Pancreas (tissue), 10 donors: ENCODE measurements at regions not wholly inside any gene's neighbourhood (a gene's known extent, or its start where the extent isn't known, plus 50 kb on each side); places are given as distances from the start of the nearest gene placed in this dataset.

Experiments
- ATAC-seq, 4 donors: fragments of 200-7000 bp; cut with Tn5 transposase; one replicate each; pipeline versions ENCODE4 v1.8.0 to v1.9.1; 2020; ENCODE audit warnings: mild to moderate bottlenecking in 4 of 4, moderate library complexity in 4 of 4
- DNase-seq, 6 donors: peaks; one replicate each; pipeline ENCODE4 v3.0.0-alpha.2; 2020
- FAIRE-seq: peaks from 2 replicates; lab custom pipeline; 2012; peaks lifted over from hg19 to GRCh38; lab: Jason Lieb, UNC
- H3K27ac ChIP-seq, 4 donors: fragments of 200-600 bp; sonication (generic); 1 replicate in 3 of 4; 2 replicates in 1 of 4; pipeline versions ENCODE4 v1.5.0 to v1.8.0; 2020
- H3K27me3 ChIP-seq, 4 donors: fragments of 200-600 bp; one replicate each; pipeline ENCODE4 v1.8.0; 2021
- H3K36me3 ChIP-seq, 3 donors: fragments of 200-600 bp; sonication (generic) in 1 of 3; one replicate each; pipeline versions ENCODE4 v1.5.0 to v1.8.0; 2020 to 2021
- H3K4me1 ChIP-seq, 3 donors: fragments of 200-600 bp; one replicate each; pipeline ENCODE4 v1.8.0; 2021
- H3K4me3 ChIP-seq, 4 donors: fragments of 200-600 bp; sonication (generic) in 2 of 4; one replicate each; pipeline versions ENCODE4 v1.5.0 to v1.8.0; 2020 to 2021
- H3K9me3 ChIP-seq, 4 donors: fragments of 200-600 bp; one replicate each; pipeline ENCODE4 v1.8.0; 2021
- WGBS, 2 donors: extraction: QIAGEN DNeasy Blood & Tissue Kit; methylation state at CpG; one replicate each; pipeline ENCODE4 v1.1.7; 2013; 5-methylcytosine and 5-hydroxymethylcytosine counted together
- intact Hi-C, 3 donors: fragments of 100-400 bp; cut with DNase I; formaldehyde crosslinking; loops; one replicate each; pipeline versions ENCODE4 v1.11.1 to v1.14.2; 2022
- TF ChIP-seq, protein P1 (sequence below), 4 donors: fragments of 200-600 bp; sonication (generic) in 3 of 4; IDR thresholded peaks; one replicate each; pipeline versions ENCODE4 v1.5.0 to v1.8.0; 2021; ENCODE audit warnings: antibody characterized with exemption in 4 of 4
- donor health status: healthy with polysubstance abuse.
- donor health status: DM: no; HTN: no; CAD: no; lungs with moderate emphysema.
- donor health status: DM: no; HTN: no; CAD: no.
- donor health status: control.
- donor health status: control.
- donor health status: Bipolar disorder and iron deficiency.
- donor health status: DM: yes; HTN: yes; CAD: no.
- donor health status: DM: no; HTN: no; CAD: no.
- donor health status: DM: no; HTN: no; CAD: no.
- donor health status: DM: yes; HTN: yes; CAD: no.

DNA sequence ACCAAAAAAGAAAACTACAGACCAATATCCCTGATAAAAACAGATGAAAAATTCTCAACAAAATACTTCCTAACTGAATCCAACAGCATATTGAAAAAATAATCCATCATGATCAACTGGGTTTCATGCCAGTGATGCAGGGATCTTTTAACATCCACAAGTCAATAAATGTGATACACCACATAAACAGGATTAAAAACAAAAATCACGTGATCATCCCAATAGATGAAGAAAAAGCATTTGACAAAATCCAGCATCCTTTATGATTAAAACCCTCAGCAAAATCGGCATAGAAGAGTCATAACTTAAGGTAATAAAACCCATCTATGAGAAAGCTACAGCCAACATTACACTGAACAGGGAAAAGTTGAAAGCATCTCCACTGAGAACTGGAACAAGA is 107.5 kb downstream of the DCLK3 start:
- intact Hi-C loops: no loop called here
- Histone ChIP-seq H3K27ac (no peak overlapping the region), H3K4me1 (no peaks in the 10 kb centered on the region), H3K4me3 (no peak overlapping the region), H3K9me3 (no peaks in the 10 kb centered on the region), H3K36me3 (no peaks in the 10 kb centered on the region), H3K27me3 (peaks cover 0 to 3% (median 0%) of the 10 kb centered on the region in 4 donors)
- TF ChIP-seq, protein P1, sequence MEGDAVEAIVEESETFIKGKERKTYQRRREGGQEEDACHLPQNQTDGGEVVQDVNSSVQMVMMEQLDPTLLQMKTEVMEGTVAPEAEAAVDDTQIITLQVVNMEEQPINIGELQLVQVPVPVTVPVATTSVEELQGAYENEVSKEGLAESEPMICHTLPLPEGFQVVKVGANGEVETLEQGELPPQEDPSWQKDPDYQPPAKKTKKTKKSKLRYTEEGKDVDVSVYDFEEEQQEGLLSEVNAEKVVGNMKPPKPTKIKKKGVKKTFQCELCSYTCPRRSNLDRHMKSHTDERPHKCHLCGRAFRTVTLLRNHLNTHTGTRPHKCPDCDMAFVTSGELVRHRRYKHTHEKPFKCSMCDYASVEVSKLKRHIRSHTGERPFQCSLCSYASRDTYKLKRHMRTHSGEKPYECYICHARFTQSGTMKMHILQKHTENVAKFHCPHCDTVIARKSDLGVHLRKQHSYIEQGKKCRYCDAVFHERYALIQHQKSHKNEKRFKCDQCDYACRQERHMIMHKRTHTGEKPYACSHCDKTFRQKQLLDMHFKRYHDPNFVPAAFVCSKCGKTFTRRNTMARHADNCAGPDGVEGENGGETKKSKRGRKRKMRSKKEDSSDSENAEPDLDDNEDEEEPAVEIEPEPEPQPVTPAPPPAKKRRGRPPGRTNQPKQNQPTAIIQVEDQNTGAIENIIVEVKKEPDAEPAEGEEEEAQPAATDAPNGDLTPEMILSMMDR (IDR thresholded peaks at IDR 0.05): no peak
- ATAC-seq: no peak
- 47 to 60% methylated on average over 2 of the region's 2 CpGs for WGBS, 2 donors
- no peak for DNase-seq
- FAIRE-seq: no peak

GRCh38 chr3:36653095-36653494 is 111.3 kb downstream of the DCLK3 start:
- ATAC-seq (no peak), FAIRE-seq (no peak), DNase-seq (no peak)
- no peaks in the 10 kb centered on the region for H3K9me3 ChIP-seq
- no peaks in the 10 kb centered on the region for H3K36me3 ChIP-seq
- TF ChIP-seq, protein P1 (IDR thresholded peaks at IDR 0.05): no peak
- no peaks in the 10 kb centered on the region for H3K27me3 ChIP-seq
- intact Hi-C loops: no loop called here
- H3K4me3 ChIP-seq: no peak overlapping the region
- H3K4me1 ChIP-seq: no peaks in the 10 kb centered on the region
- no peak overlapping the region for H3K27ac ChIP-seq

GRCh38 chr3:36652104-36652503 is 112.2 kb downstream of the DCLK3 start:
- WGBS, 2 donors: 65 to 71% methylated on average over 1 of the region's 1 CpG
- Histone ChIP-seq H3K4me1 (no peaks in the 10 kb centered on the region), H3K4me3 (no peak overlapping the region), H3K27me3 (no peaks in the 10 kb centered on the region), H3K9me3 (no peaks in the 10 kb centered on the region), H3K27ac (no peak overlapping the region), H3K36me3 (no peaks in the 10 kb centered on the region)
- intact Hi-C loops: no loop called here
- no peak for FAIRE-seq
- ATAC-seq: no peak
- TF ChIP-seq, protein P1 (IDR thresholded peaks at IDR 0.05): no peak
- no peak for DNase-seq

DNA sequence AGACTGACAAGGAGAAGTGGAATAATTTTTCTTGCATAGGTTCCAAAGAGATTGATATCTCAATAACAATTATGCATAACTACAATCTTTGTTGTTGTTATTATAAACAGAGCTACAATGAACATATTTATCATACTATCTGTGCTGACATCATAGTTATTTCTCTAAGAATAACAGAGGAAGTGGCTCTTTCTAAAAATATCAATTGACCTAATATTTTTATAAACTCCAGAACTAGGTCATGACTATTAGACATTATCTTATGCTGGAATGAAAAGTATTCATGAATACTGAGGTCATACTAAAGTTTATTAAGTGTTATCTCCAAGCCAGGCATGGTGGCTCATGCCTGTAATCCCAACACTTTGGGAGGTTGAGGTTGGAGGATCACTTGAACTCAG is 114.1 kb downstream of the DCLK3 start:
- Histone ChIP-seq H3K9me3 (no peaks in the 10 kb centered on the region), H3K27ac (no peak overlapping the region), H3K4me1 (no peaks in the 10 kb centered on the region), H3K27me3 (no peaks in the 10 kb centered on the region), H3K4me3 (no peak overlapping the region), H3K36me3 (no peaks in the 10 kb centered on the region)
- intact Hi-C loops: no loop called here
- TF ChIP-seq, protein P1 (IDR thresholded peaks at IDR 0.05): no peak
- DNase-seq (no peak), FAIRE-seq (no peak), ATAC-seq (no peak)

DNA sequence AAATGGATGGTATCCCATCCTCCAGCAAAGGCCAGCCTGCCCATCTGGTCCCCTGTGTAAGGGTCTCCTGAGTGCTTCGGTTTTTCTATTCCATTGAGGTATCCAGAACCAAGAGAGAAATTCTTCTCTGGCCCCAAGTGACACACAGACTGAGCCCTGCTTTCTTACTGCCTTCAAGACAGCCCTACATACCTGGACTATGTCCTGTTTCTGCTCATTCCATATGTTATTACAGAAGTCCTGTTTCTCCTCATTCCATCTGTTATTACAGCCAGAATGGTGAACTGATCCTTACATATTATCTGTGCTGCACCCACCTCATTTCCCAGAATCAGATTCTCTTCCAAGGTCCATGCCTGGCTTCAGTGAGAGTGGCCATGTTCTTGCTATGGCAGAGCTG is 115.2 kb downstream of the DCLK3 start:
- TF ChIP-seq, protein P1 (IDR thresholded peaks at IDR 0.05): no peak
- Histone ChIP-seq H3K27me3 (no peaks in the 10 kb centered on the region), H3K36me3 (no peaks in the 10 kb centered on the region), H3K27ac (no peak overlapping the region), H3K9me3 (no peaks in the 10 kb centered on the region), H3K4me3 (no peak overlapping the region), H3K4me1 (no peaks in the 10 kb centered on the region)
- WGBS, 2 donors: 31 to 56% methylated on average over 1 of the region's 1 CpG
- intact Hi-C loops: no loop called here
- FAIRE-seq (no peak), DNase-seq (no peak), ATAC-seq (no peak)
